Astrocyte (in vitro differentiated cells and primary cell): ENCODE measurements at regions not wholly inside any gene's neighbourhood (a gene's known extent, or its start where the extent isn't known, plus 50 kb on each side); places are given as distances from the start of the nearest gene placed in this dataset.
"Not testable (repeated sequence)": the region's sequence is repeated elsewhere in the genome, so short reads cannot be mapped to it uniquely, and the experiment has no call there.

Experiments used
- DNase-seq: peaks from one replicate; pipeline ENCODE4 v3.0.0-alpha.2; 2010; ENCODE audit warnings: low read depth
- FAIRE-seq: peaks from 2 replicates; lab custom pipeline; 2011; peaks lifted over from hg19 to GRCh38; lab: Jason Lieb, UNC
- H2AFZ ChIP-seq: 2 replicates; pipeline ENCODE4 v1.6.0; 2012; ENCODE audit warnings: low read depth, low read length, inconsistent platforms
- H3K27ac ChIP-seq: 2 replicates; pipeline ENCODE4 v1.5.1; 2011; ENCODE audit warnings: low read depth, low read length, inconsistent platforms
- H3K27me3 ChIP-seq: 2 replicates; pipeline ENCODE4 v1.6.0; 2011; ENCODE audit warnings: low read length, inconsistent platforms; ENCODE audit not compliant: insufficient read depth
- H3K36me3 ChIP-seq: 2 replicates; pipeline ENCODE4 v1.5.1; 2011; ENCODE audit warnings: low read length, inconsistent platforms; ENCODE audit not compliant: insufficient read depth
- H3K4me1 ChIP-seq: 2 replicates; pipeline ENCODE4 v1.5.1; 2011; ENCODE audit warnings: low read length, inconsistent platforms; ENCODE audit not compliant: insufficient read depth
- H3K4me2 ChIP-seq: 2 replicates; pipeline ENCODE4 v1.6.0; 2012; ENCODE audit warnings: low read length, inconsistent platforms
- H3K4me3 ChIP-seq: 2 replicates; pipeline ENCODE4 v1.5.1; 2011; ENCODE audit warnings: low read depth, mild to moderate bottlenecking, low read length, inconsistent platforms; ENCODE audit not compliant: insufficient read depth
- H3K79me2 ChIP-seq: 2 replicates; pipeline ENCODE4 v1.6.0; 2012; ENCODE audit warnings: mild to moderate bottlenecking, low read length, inconsistent platforms; ENCODE audit not compliant: insufficient read depth
- H3K9ac ChIP-seq: 2 replicates; pipeline ENCODE4 v1.6.0; 2012; ENCODE audit warnings: mild to moderate bottlenecking, low read length, inconsistent platforms
- H3K9me3 ChIP-seq: 2 replicates; pipeline ENCODE4 v1.5.1; 2012; ENCODE audit warnings: low read depth, mild to moderate bottlenecking, low read length, inconsistent platforms; ENCODE audit not compliant: insufficient read depth
- H4K20me1 ChIP-seq: 2 replicates; pipeline ENCODE4 v1.6.0; 2012; ENCODE audit warnings: low read length, inconsistent platforms; ENCODE audit not compliant: insufficient read depth
- H3K27ac Mint-ChIP-seq: one replicate; pipeline ENCODE4 v1.8.0; 2021; ENCODE audit warnings: mild to moderate bottlenecking, mixed read lengths; ENCODE audit not compliant: unreplicated experiment
- H3K27me3 Mint-ChIP-seq: one replicate; pipeline ENCODE4 v1.8.0; 2021; ENCODE audit warnings: low read depth, mixed read lengths; ENCODE audit not compliant: unreplicated experiment
- H3K36me3 Mint-ChIP-seq: one replicate; pipeline ENCODE4 v1.8.0; 2021; ENCODE audit warnings: low read depth, mixed read lengths; ENCODE audit not compliant: unreplicated experiment
- H3K4me1 Mint-ChIP-seq: one replicate; pipeline ENCODE4 v1.8.0; 2021; ENCODE audit warnings: low read depth, mixed read lengths; ENCODE audit not compliant: unreplicated experiment
- H3K4me3 Mint-ChIP-seq: one replicate; pipeline ENCODE4 v1.8.0; 2021; ENCODE audit warnings: mild to moderate bottlenecking, moderate library complexity, mixed read lengths; ENCODE audit not compliant: unreplicated experiment
- H3K9me3 Mint-ChIP-seq: one replicate; pipeline ENCODE4 v1.8.0; 2021; ENCODE audit warnings: mild to moderate bottlenecking, mixed read lengths; ENCODE audit not compliant: unreplicated experiment
- EZH2 ChIP-seq: IDR thresholded peaks from 2 replicates; pipeline ENCODE4 v1.6.1; 2012; ENCODE audit warnings: mild to moderate bottlenecking, low read length, inconsistent platforms; ENCODE audit not compliant: insufficient read depth
- TF ChIP-seq, protein P1 (sequence below): IDR thresholded peaks from 2 replicates; pipeline ENCODE4 v1.5.1; 2011; ENCODE audit warnings: low read depth, mild to moderate bottlenecking, inconsistent platforms, low read length, moderate library complexity; ENCODE audit not compliant: insufficient read depth

DNA sequence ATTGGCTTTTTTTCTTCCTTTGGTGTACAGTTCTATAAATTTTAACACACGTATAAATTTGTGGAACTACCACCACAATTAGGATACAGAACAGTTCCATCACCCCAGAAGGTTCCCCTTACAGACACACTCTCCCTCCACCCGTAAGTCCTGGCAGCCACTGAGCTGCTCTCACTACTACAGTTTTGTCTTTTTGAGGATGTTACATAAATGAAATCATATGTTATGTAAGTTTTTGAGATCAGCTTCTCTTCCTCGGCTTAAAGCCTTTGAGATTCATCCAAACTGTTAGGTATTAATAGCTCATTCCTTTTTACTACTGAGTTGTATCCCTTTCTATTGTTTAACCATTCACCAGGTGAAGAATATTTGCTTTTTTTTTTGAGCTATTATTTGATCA lies 74.3 kb upstream of the SLC24A4 start:
- Histone ChIP-seq H3K27ac (no peak overlapping the region), H3K79me2 (no peaks in the 10 kb centered on the region), H3K4me1 (no peaks in the 10 kb centered on the region), H2AFZ (no peak overlapping the region), H3K27me3 (peaks cover 10% of the 10 kb centered on the region), H3K9ac (no peak overlapping the region), H3K36me3 (no peaks in the 10 kb centered on the region), H4K20me1 (no peaks in the 10 kb centered on the region), H3K9me3 (peaks cover 6% of the 10 kb centered on the region), H3K4me3 (no peak overlapping the region), H3K4me2 (no peak overlapping the region)
- TF ChIP-seq, protein P1, sequence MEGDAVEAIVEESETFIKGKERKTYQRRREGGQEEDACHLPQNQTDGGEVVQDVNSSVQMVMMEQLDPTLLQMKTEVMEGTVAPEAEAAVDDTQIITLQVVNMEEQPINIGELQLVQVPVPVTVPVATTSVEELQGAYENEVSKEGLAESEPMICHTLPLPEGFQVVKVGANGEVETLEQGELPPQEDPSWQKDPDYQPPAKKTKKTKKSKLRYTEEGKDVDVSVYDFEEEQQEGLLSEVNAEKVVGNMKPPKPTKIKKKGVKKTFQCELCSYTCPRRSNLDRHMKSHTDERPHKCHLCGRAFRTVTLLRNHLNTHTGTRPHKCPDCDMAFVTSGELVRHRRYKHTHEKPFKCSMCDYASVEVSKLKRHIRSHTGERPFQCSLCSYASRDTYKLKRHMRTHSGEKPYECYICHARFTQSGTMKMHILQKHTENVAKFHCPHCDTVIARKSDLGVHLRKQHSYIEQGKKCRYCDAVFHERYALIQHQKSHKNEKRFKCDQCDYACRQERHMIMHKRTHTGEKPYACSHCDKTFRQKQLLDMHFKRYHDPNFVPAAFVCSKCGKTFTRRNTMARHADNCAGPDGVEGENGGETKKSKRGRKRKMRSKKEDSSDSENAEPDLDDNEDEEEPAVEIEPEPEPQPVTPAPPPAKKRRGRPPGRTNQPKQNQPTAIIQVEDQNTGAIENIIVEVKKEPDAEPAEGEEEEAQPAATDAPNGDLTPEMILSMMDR: no peak
- no peak for TF ChIP-seq EZH2
- FAIRE-seq (no peak), DNase-seq (no peak)
- peaks cover 25% of the 10 kb centered on the region for H3K9me3 Mint-ChIP-seq
- H3K36me3 Mint-ChIP-seq: peaks cover 1% of the 10 kb centered on the region
- H3K4me1 Mint-ChIP-seq: no peaks in the 10 kb centered on the region
- peaks cover 36% of the 10 kb centered on the region for H3K27me3 Mint-ChIP-seq
- no peak overlapping the region for H3K4me3 Mint-ChIP-seq
- H3K27ac Mint-ChIP-seq: no peak overlapping the region

DNA sequence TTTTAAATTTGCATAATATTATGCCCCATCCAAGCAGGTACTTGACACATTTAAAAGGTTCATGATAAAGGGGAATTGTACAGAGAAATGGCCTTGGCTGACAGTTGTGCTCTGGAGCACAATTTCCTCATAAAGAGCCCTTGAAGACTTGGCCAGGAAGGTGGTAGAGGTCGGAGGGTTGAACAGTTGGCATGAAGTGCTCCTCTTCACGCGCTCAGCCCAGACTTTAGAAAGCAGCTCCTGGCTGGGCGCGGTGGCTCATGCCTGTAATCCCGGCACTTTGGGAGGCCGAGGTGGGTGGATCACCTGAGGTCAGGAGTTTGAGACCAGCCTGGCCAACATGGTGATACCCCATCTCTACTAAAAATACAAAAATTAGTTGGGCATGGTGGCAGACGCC lies 72.6 kb upstream of the SLC24A4 start:
- H3K79me2 ChIP-seq, H3K9ac ChIP-seq, DNase-seq, H3K4me1 Mint-ChIP-seq, H3K4me2 ChIP-seq, H4K20me1 ChIP-seq, H3K4me3 Mint-ChIP-seq, H2AFZ ChIP-seq, H3K9me3 ChIP-seq, H3K36me3 ChIP-seq, H3K4me3 ChIP-seq, H3K27ac ChIP-seq, H3K36me3 Mint-ChIP-seq, H3K27ac Mint-ChIP-seq, FAIRE-seq, H3K4me1 ChIP-seq: not testable (repeated sequence)
- peaks cover 16% of the 10 kb centered on the region for H3K9me3 Mint-ChIP-seq
- H3K27me3 ChIP-seq: peaks cover 14% of the 10 kb centered on the region
- H3K27me3 Mint-ChIP-seq: peaks cover 52% of the 10 kb centered on the region

DNA sequence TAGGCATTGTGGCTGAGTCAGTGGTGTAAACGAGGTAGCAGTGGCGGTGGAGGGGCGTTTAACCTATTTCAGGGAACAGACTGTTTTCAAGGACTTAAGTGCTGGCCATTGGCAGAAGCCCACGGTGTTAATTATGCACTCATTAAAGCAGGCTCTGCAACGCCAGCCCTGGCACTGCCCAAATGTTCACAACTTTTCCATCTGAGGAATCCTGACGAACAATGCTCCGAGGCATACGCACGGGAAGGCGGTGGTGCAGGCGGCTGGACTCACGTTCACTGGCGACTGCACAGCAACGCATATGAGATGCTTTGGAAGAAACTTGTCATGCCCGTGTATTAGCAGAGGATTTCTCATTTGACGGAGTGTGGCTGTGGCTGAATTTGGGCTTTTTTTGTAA lies 70.6 kb upstream of the SLC24A4 start:
- no peaks in the 10 kb centered on the region for H3K36me3 Mint-ChIP-seq
- H3K4me1 Mint-ChIP-seq: no peaks in the 10 kb centered on the region
- no peaks in the 10 kb centered on the region for H3K4me1 ChIP-seq
- no peaks in the 10 kb centered on the region for H3K36me3 ChIP-seq
- peaks cover 17% of the 10 kb centered on the region for H3K27me3 ChIP-seq
- no peaks in the 10 kb centered on the region for H3K9me3 ChIP-seq
- no peak overlapping the region for H3K27ac ChIP-seq
- no peak overlapping the region for H3K9ac ChIP-seq
- FAIRE-seq (no peak), DNase-seq (no peak)
- H3K27ac Mint-ChIP-seq: no peak overlapping the region
- H3K4me3 ChIP-seq: no peak overlapping the region
- no peaks in the 10 kb centered on the region for H4K20me1 ChIP-seq
- H3K9me3 Mint-ChIP-seq: peaks cover 3% of the 10 kb centered on the region
- H2AFZ ChIP-seq: peak overlapping the region; percentile 26
- no peak for TF ChIP-seq EZH2
- no peaks in the 10 kb centered on the region for H3K79me2 ChIP-seq
- H3K4me2 ChIP-seq: peak overlapping the region; percentile 11
- no peak overlapping the region for H3K4me3 Mint-ChIP-seq
- peaks cover 66% of the 10 kb centered on the region for H3K27me3 Mint-ChIP-seq
